MM.1S (cell line): ENCODE measurements at regions not wholly inside any gene's neighbourhood (a gene's known extent, or its start where the extent isn't known, plus 50 kb on each side); places are given as distances from the start of the nearest gene placed in this dataset.

Experiments
- DNase-seq: peaks from one replicate; pipeline ENCODE4 v3.0.0-alpha.2; 2015
- H2AFZ ChIP-seq: fragments of 300-600 bp; sonication (generic); 2 replicates; pipeline ENCODE4 v1.6.0; 2016; ENCODE audit warnings: antibody characterized with exemption, low read length
- H3F3A ChIP-seq: fragments of 300-600 bp; sonication (generic); 2 replicates; pipeline ENCODE4 v1.6.1; 2016; ENCODE audit warnings: mild to moderate bottlenecking, antibody characterized with exemption, low read length, moderate library complexity, mixed read lengths; ENCODE audit not compliant: insufficient read depth
- H3K27ac ChIP-seq: fragments of 300-600 bp; sonication (generic); 2 replicates; pipeline ENCODE4 v1.5.1; 2016; ENCODE audit warnings: mild to moderate bottlenecking, low read length
- H3K27me3 ChIP-seq: fragments of 300-600 bp; sonication (generic); replicated peaks from 2 replicates; pipeline ENCODE4 v1.6.0; 2016; ENCODE audit warnings: low read length; ENCODE audit not compliant: insufficient read depth
- H3K36me3 ChIP-seq: fragments of 300-600 bp; sonication (generic); replicated peaks from 2 replicates; pipeline ENCODE4 v1.6.1; 2016; ENCODE audit warnings: mild to moderate bottlenecking, low read length, mixed read lengths; ENCODE audit not compliant: insufficient read depth
- H3K4me1 ChIP-seq: fragments of 300-600 bp; sonication (generic); 2 replicates; pipeline ENCODE4 v1.6.1; 2016; ENCODE audit warnings: low read length, mixed read lengths
- H3K4me2 ChIP-seq: fragments of 300-600 bp; sonication (generic); 2 replicates; pipeline ENCODE4 v1.6.0; 2016; ENCODE audit warnings: low read depth, low read length
- H3K4me3 ChIP-seq: fragments of 300-600 bp; sonication (generic); 2 replicates; pipeline ENCODE4 v1.5.1; 2016; ENCODE audit warnings: low read length, mixed read lengths
- H3K79me2 ChIP-seq: fragments of 300-600 bp; sonication (generic); 2 replicates; pipeline ENCODE4 v1.6.1; 2016; ENCODE audit warnings: mixed run types, low read length, mixed read lengths
- H3K9ac ChIP-seq: fragments of 300-600 bp; sonication (generic); 2 replicates; pipeline ENCODE4 v1.6.1; 2016; ENCODE audit warnings: low read length, mixed read lengths
- H3K9me2 ChIP-seq: fragments of 300-600 bp; sonication (generic); replicated peaks from 2 replicates; pipeline ENCODE4 v1.6.1; 2016; ENCODE audit warnings: mild to moderate bottlenecking, low read length, mixed read lengths; ENCODE audit not compliant: insufficient read depth
- H3K9me3 ChIP-seq: fragments of 300-600 bp; sonication (generic); replicated peaks from 2 replicates; pipeline ENCODE4 v1.6.1; 2016; ENCODE audit warnings: mild to moderate bottlenecking, low read length, mixed read lengths; ENCODE audit not compliant: insufficient read depth
- H4K20me1 ChIP-seq: fragments of 300-600 bp; sonication (generic); 2 replicates; pipeline ENCODE4 v1.6.1; 2016; ENCODE audit warnings: mild to moderate bottlenecking, low read length, moderate library complexity, mixed read lengths; ENCODE audit not compliant: insufficient read depth
- CTCF ChIP-seq: fragments of 300-600 bp; sonication (generic); IDR thresholded peaks from 2 replicates; pipeline ENCODE4 v1.5.1; 2016; ENCODE audit warnings: antibody characterized with exemption, low read length, mixed read lengths
- EZH2 ChIP-seq: fragments of 300-600 bp; sonication (generic); optimal IDR thresholded peaks from 2 replicates; pipeline ENCODE3; 2017; ENCODE audit warnings: low read depth, mild to moderate bottlenecking, antibody characterized with exemption, low read length, mixed read lengths
- EZH2phosphoT487 ChIP-seq: fragments of 300-600 bp; sonication (generic); IDR thresholded peaks from 2 replicates; pipeline ENCODE4 v1.6.1; 2018; ENCODE audit warnings: antibody characterized with exemption, low read length

DNA sequence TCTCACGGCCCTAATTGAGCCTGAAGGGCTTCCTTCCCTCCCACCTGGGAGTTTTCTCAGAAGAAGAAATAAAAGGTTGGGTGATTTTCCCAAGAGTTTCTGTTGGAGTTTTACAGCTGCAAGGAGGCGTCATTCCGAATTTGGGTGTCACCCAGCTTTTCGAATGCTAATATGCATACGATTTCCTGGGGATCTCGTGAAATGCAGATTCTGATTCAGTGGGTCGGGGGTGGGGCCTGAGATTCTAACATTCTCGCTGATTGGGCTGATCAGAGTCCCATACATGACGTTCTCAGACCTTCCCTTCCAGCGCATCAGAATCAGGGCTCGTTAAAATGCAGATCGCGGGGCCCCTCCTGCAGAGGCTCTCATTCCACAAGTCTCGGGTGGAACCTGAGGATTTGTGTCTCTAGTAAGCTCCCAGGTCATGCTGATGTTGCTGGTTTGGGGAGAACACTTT, 125.8 kb upstream of the STX18 start:
- Histone ChIP-seq H4K20me1 (no peaks in the 10 kb centered on the region), H3K79me2 (no peaks in the 10 kb centered on the region), H3K9me2 (no peaks in the 10 kb centered on the region), H3K4me2 (no peak overlapping the region), H2AFZ (no peak overlapping the region), H3K4me1 (no peaks in the 10 kb centered on the region), H3K27ac (no peak overlapping the region), H3F3A (no peaks in the 10 kb centered on the region), H3K4me3 (no peak overlapping the region), H3K9ac (no peak overlapping the region), H3K36me3 (no peaks in the 10 kb centered on the region), H3K27me3 (no peaks in the 10 kb centered on the region), H3K9me3 (no peaks in the 10 kb centered on the region)
- TF ChIP-seq CTCF (no peak), EZH2phosphoT487 (no peak), EZH2 (no peak)
- no peak for DNase-seq

- no peaks in the 10 kb centered on the region for H3K79me2 ChIP-seq
- no peak overlapping the region for H2AFZ ChIP-seq
- H3K9me3 ChIP-seq, result no peaks in the 10 kb centered on the region
- no peak for DNase-seq
- TF ChIP-seq CTCF, result no peak
- no peak for TF ChIP-seq EZH2phosphoT487
- no peak overlapping the region for H3K4me2 ChIP-seq
- no peaks in the 10 kb centered on the region for H3F3A ChIP-seq
- no peaks in the 10 kb centered on the region for H3K4me1 ChIP-seq
- no peaks in the 10 kb centered on the region for H3K27me3 ChIP-seq
- H3K27ac ChIP-seq, result no peak overlapping the region
- no peaks in the 10 kb centered on the region for H3K36me3 ChIP-seq
- H3K4me3 ChIP-seq, result no peak overlapping the region
- no peak overlapping the region for H3K9ac ChIP-seq
- H4K20me1 ChIP-seq, result no peaks in the 10 kb centered on the region
- H3K9me2 ChIP-seq, result no peaks in the 10 kb centered on the region
Measured at GRCh38 chr4:4666693-4667621, 125.1 kb upstream of the STX18 start.

DNA sequence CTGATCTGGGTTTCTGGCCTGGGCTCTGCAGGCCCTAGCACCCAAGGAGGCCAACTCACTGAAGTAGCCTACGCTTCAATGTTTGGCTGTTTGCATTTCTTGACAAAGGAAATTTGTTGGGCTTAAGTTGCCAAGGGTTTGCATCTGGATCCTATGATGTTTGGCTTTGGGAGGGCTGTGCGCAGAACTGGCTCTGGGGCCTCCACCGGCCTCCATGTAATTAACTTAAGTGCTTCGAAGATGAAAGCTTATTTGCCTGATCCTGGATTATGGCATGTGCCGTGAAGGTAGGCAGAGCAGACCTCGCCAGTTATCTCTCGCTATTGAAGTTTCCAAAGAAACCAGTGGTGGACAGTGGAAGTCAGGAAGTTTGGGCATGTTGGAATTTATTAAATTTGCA, 124.3 kb upstream of the STX18 start:
- H4K20me1 ChIP-seq, result no peaks in the 10 kb centered on the region
- H3K4me1 ChIP-seq, result no peaks in the 10 kb centered on the region
- no peak overlapping the region for H3K27ac ChIP-seq
- no peaks in the 10 kb centered on the region for H3K79me2 ChIP-seq
- no peak overlapping the region for H3K4me3 ChIP-seq
- no peak overlapping the region for H2AFZ ChIP-seq
- H3K27me3 ChIP-seq, result no peaks in the 10 kb centered on the region
- TF ChIP-seq EZH2, result no peak
- no peak for TF ChIP-seq CTCF
- TF ChIP-seq EZH2phosphoT487, result no peak
- no peak overlapping the region for H3K9ac ChIP-seq
- no peaks in the 10 kb centered on the region for H3K9me2 ChIP-seq
- H3K36me3 ChIP-seq, result no peaks in the 10 kb centered on the region
- no peak overlapping the region for H3K4me2 ChIP-seq
- DNase-seq, result no peak
- no peaks in the 10 kb centered on the region for H3K9me3 ChIP-seq
- H3F3A ChIP-seq, result no peaks in the 10 kb centered on the region
